ENCODE measurements at regions not wholly inside any gene's neighbourhood (a gene's known extent, or its start where the extent isn't known, plus 50 kb on each side); places are given as distances from the start of the nearest gene placed in this dataset.
"Not testable (repeated sequence)": the region's sequence is repeated elsewhere in the genome, so short reads cannot be mapped to it uniquely, and the experiment has no call there.

GRCh38 chr4:57173136-57173535 lies 63.0 kb upstream of the IGFBP7 start:
- not testable (repeated sequence) for DNase-seq (ENCODE audit: low read depth)

GRCh38 chr4:57172065-57172464 lies 61.9 kb upstream of the IGFBP7 start:
- DNase-seq (ENCODE audit: low read depth) = no peak

- DNase-seq (ENCODE audit: low read depth) = no peak
These were observed 58.8 kb upstream of the IGFBP7 start for GRCh38 chr4:57168982-57169381.

- DNase-seq (ENCODE audit: low read depth) = peak; percentile 68
These were observed 53.6 kb upstream of the IGFBP7 start for GRCh38 chr4:57163530-57164459.

GRCh38 chr4:57162499-57163019 lies 52.4 kb upstream of the IGFBP7 start:
- no peak for DNase-seq (ENCODE audit: low read depth)
